Frontal cortex (tissue), 3 donors: ENCODE measurements at regions not wholly inside any gene's neighbourhood (a gene's known extent, or its start where the extent isn't known, plus 50 kb on each side); places are given as distances from the start of the nearest gene placed in this dataset.
"Not testable (repeated sequence)": the region's sequence is repeated elsewhere in the genome, so short reads cannot be mapped to it uniquely, and the experiment has no call there.

Source experiments
- DNase-seq, 2 donors: peaks; one replicate each; pipeline ENCODE4 v3.0.0; 2012; ENCODE audit warnings: low spot score in 2 of 2
- FAIRE-seq: peaks from 2 replicates; lab custom pipeline; 2012; peaks lifted over from hg19 to GRCh38; lab: Jason Lieb, UNC
- donor health status: control.
- donor health status: control.
- donor health status: control.

- no peak for FAIRE-seq
- DNase-seq: no peak
Observed at GRCh38 chr3:127068111-127068810, 85.3 kb downstream of the PLXNA1 start.

GRCh38 chr3:127068871-127069270 lies 86.0 kb downstream of the PLXNA1 start:
- DNase-seq (no peak), FAIRE-seq (no peak)

- no peak for DNase-seq
Observed at GRCh38 chr3:127069814-127070440, 87.0 kb downstream of the PLXNA1 start.

GRCh38 chr3:127070776-127071175 lies 87.9 kb downstream of the PLXNA1 start:
- no peak for DNase-seq
- no peak for FAIRE-seq

More at GRCh38 chr3:127069814-127070440, 87.0 kb downstream of the PLXNA1 start:
- FAIRE-seq: no peak

GRCh38 chr3:127071597-127072001 lies 88.7 kb downstream of the PLXNA1 start:
- FAIRE-seq (no peak), DNase-seq (no peak)

- DNase-seq (no peak), FAIRE-seq (no peak)
Observed at GRCh38 chr3:127072221-127072771, 89.4 kb downstream of the PLXNA1 start.

- FAIRE-seq (no peak), DNase-seq (no peak)
Observed at GRCh38 chr3:127072971-127073783, 90.3 kb downstream of the PLXNA1 start.

GRCh38 chr3:127073941-127074820 lies 91.3 kb downstream of the PLXNA1 start:
- FAIRE-seq: no peak

GRCh38 chr3:127074900-127075360 lies 92.0 kb downstream of the PLXNA1 start:
- FAIRE-seq (no peak), DNase-seq (no peak)

More at GRCh38 chr3:127073941-127074820, 91.3 kb downstream of the PLXNA1 start:
- DNase-seq: no peak

GRCh38 chr3:127076166-127076992 lies 93.5 kb downstream of the PLXNA1 start:
- not testable (repeated sequence) for DNase-seq, FAIRE-seq

GRCh38 chr3:127077068-127077467 lies 94.2 kb downstream of the PLXNA1 start:
- no peak for FAIRE-seq

GRCh38 chr3:127077505-127078064 lies 94.7 kb downstream of the PLXNA1 start:
- DNase-seq (no peak), FAIRE-seq (no peak)

More at GRCh38 chr3:127077068-127077467, 94.2 kb downstream of the PLXNA1 start:
- DNase-seq: no peak

GRCh38 chr3:127078626-127079025 lies 95.7 kb downstream of the PLXNA1 start:
- no peak for FAIRE-seq

GRCh38 chr3:127079211-127079610 lies 96.3 kb downstream of the PLXNA1 start:
- no peak for FAIRE-seq

More at GRCh38 chr3:127078626-127079025, 95.7 kb downstream of the PLXNA1 start:
- DNase-seq: no peak

GRCh38 chr3:127081001-127081720 lies 98.2 kb downstream of the PLXNA1 start:
- FAIRE-seq (no peak), DNase-seq (no peak)

More at GRCh38 chr3:127079211-127079610, 96.3 kb downstream of the PLXNA1 start:
- no peak for DNase-seq

GRCh38 chr3:127082066-127082465 lies 99.2 kb downstream of the PLXNA1 start:
- no peak for DNase-seq
- no peak for FAIRE-seq

- FAIRE-seq: no peak
- DNase-seq: no peak
Observed at GRCh38 chr3:127083778-127084397, 101.0 kb downstream of the PLXNA1 start.
